HepG2 (cell line): ENCODE measurements at regions not wholly inside any gene's neighbourhood (a gene's known extent, or its start where the extent isn't known, plus 50 kb on each side); places are given as distances from the start of the nearest gene placed in this dataset.

Experiments used
- NFIB ChIP-seq: sonication (generic); formaldehyde crosslinking; IDR thresholded peaks from 2 replicates; pipeline ENCODE4 v1.9.0; 2021; ENCODE audit warnings: missing genetic modification reagents, mild to moderate bottlenecking, borderline replicate concordance
- ZBTB14 ChIP-seq: sonication (generic); formaldehyde crosslinking; IDR thresholded peaks from 2 replicates; pipeline ENCODE4 v1.4.0; 2020; ENCODE audit warnings: missing genetic modification reagents
- ZBTB40 ChIP-seq, 2 experiments: fragments of 450-650 bp in 1 of 2; sonication (generic) in 1 of 2; formaldehyde crosslinking in 1 of 2; IDR thresholded peaks; 2 replicates each; pipeline versions ENCODE4 v1.6.1 to v1.8.0; 2016 to 2022; ENCODE audit warnings: antibody characterized with exemption in 1 of 2, mild to moderate bottlenecking in 1 of 2, missing genetic modification reagents in 1 of 2

- no peak for TF ChIP-seq ZBTB40 (IDR thresholded peaks at IDR 0.05)
- no peak for TF ChIP-seq ZBTB40 (CRISPR knock-in tag; IDR thresholded peaks at IDR 0.05)
- TF ChIP-seq ZBTB14: no peak
- no peak for TF ChIP-seq NFIB (CRISPR knock-in tag)
These were observed 1194.6 kb downstream of the SORCS1 start (continued) for GRCh38 chr10:105969884-105970377.
